ENCODE measurements at regions not wholly inside any gene's neighbourhood (a gene's known extent, or its start where the extent isn't known, plus 50 kb on each side); places are given as distances from the start of the nearest gene placed in this dataset.

- DNase-seq = no peak
These were observed 95.4 kb downstream of the SHOX start for GRCh38 chrX:725971-726370.

DNA sequence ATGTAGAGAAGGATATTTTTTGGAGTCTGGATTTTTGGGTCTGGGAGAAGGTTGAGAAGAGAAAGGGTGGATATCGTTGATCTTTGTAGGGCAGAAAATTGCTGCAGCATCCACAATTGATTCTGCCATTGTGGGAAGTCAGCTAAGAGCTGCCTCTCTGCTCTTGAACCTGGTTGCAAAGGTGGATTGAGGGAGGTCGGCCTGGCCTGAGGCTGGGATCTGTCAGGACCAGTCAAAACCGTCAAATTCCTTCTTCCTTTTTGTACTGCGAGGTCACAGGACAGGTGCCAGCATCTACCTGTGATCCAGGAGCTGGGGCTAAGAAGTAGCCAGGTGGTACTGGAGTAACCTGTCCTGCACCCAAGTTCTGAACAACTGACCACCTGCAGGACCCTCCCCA lies 93.7 kb downstream of the SHOX start:
- DNase-seq = no peak

DNA sequence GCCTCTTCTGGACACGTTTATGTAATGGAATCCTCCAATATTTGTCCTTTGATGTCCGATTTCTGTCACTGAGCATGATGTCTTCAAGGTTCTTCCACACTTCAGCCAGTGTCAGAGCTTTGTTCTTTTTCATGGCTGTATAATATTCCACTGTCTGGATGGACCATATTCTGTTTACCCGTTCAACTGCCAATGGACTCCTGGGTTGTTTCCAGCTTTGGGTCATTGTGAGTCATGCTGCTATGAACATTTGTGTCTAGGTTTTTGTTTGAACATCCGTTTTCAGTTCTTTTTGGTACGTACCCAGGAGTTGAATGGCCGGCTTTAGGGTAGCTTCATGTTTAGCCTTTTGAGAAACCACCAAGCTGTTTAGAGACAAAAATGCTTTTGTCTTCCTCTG lies 93.2 kb downstream of the SHOX start:
- DNase-seq = no peak

DNA sequence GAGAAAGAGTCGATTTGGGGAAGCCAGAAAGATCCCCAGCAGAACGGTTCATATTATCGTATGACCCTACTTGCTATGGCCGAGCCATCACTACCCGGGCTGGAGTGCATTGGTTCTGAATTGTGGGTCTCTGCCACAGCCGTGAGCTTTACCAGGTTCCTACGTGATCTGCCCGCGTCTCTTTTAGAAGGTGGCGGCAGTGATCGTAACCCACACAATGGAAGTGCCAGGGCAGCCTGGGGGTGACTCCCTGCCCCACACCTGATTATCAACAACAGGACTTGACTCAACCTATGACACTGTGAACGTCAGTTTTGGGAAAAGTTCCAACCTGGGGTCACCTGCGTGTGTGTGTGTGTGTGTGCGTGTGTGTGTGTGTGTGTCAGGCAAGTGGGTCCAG lies 90.8 kb downstream of the SHOX start:
- no peak for DNase-seq

DNA sequence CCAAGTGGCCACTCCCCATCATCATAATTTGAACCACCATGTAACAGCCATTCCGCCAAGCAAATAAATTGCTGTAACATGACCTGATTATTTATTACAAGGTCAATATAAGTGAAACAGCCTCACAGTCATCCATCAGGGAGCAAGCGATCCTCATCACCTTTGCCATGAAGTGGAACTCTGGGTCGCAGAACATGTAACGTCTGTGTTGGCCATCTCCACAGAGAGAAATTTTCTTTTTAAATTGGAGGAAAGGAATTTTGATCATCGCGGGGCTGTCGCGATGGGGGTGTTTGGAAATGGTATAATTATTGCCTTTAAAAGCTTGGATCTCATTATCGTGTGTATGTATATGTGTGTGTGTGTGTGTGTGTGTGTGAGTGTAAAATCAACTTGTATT lies 90.2 kb downstream of the SHOX start:
- DNase-seq = no peak

GRCh38 chrX:720250-720649 lies 89.7 kb downstream of the SHOX start:
- no peak for DNase-seq

GRCh38 chrX:716136-716535 lies 85.5 kb downstream of the SHOX start:
- DNase-seq = no peak

GRCh38 chrX:714131-714530 lies 83.5 kb downstream of the SHOX start:
- no peak for DNase-seq

Measured in CD4-positive, alpha-beta T cell treated with Interferon alpha-2 for 1 hour (primary cell).